IMR-90 (cell line): ENCODE measurements at regions not wholly inside any gene's neighbourhood (a gene's known extent, or its start where the extent isn't known, plus 50 kb on each side); places are given as distances from the start of the nearest gene placed in this dataset.

ENCODE experiments used
- BHLHE40 ChIP-seq: fragments of 150-350 bp; IDR thresholded peaks from 2 replicates; pipeline ENCODE4 v1.6.1; 2016; ENCODE audit warnings: mild to moderate bottlenecking, low read depth, low read length
- FOS ChIP-seq: fragments of 150-350 bp; IDR thresholded peaks from 2 replicates; pipeline ENCODE4 v1.6.1; 2016; ENCODE audit warnings: low read depth, low read length
- MAFK ChIP-seq: IDR thresholded peaks from 2 replicates; pipeline ENCODE4 v1.6.1; 2012; ENCODE audit warnings: low read depth, low read length, improper control_type of control experiment
- POLR2A ChIP-seq: IDR thresholded peaks from 2 replicates; pipeline ENCODE4 v1.6.1; 2012; ENCODE audit warnings: mild to moderate bottlenecking, low read depth, low read length
- RAD21 ChIP-seq: IDR thresholded peaks from 2 replicates; pipeline ENCODE4 v1.6.1; 2012; ENCODE audit warnings: low read length, improper control_type of control experiment
- RFX5 ChIP-seq: IDR thresholded peaks from 2 replicates; pipeline ENCODE4 v1.8.0; 2012; ENCODE audit warnings: low read depth, mild to moderate bottlenecking, low read length, moderate library complexity
- TF ChIP-seq, protein P1 (sequence below): conservative IDR thresholded peaks from 2 replicates; pipeline ENCODE4 v1.5.1; 2012; ENCODE audit warnings: mild to moderate bottlenecking, low read depth, low read length, improper control_type of control experiment
- TF ChIP-seq, protein P2 (sequence below): fragments of 150-350 bp; IDR thresholded peaks from 2 replicates; pipeline ENCODE4 v1.6.1; 2016; ENCODE audit warnings: low read depth, mild to moderate bottlenecking, low read length, moderate library complexity, borderline replicate concordance

DNA sequence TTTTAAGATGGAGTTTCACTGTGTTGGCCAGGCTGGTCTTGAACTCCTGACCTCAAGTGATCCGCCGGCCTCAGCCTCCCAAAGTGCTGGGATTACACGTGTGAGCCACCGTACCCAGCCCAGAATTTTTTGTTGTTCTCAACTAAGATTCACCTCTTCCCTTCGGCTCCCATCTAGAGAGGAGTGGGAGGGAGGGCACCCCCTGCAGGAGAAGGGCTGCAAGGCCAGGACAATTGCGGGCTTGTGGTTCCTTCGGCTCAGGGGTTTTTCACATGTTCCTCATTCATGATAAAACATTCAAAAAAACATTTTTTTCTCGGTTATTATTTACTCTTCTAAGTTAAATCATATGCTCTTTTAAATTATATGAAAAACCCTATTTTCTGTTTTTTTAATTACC is 201.1 kb upstream of the LRRC4C start:
- TF ChIP-seq, protein P1, sequence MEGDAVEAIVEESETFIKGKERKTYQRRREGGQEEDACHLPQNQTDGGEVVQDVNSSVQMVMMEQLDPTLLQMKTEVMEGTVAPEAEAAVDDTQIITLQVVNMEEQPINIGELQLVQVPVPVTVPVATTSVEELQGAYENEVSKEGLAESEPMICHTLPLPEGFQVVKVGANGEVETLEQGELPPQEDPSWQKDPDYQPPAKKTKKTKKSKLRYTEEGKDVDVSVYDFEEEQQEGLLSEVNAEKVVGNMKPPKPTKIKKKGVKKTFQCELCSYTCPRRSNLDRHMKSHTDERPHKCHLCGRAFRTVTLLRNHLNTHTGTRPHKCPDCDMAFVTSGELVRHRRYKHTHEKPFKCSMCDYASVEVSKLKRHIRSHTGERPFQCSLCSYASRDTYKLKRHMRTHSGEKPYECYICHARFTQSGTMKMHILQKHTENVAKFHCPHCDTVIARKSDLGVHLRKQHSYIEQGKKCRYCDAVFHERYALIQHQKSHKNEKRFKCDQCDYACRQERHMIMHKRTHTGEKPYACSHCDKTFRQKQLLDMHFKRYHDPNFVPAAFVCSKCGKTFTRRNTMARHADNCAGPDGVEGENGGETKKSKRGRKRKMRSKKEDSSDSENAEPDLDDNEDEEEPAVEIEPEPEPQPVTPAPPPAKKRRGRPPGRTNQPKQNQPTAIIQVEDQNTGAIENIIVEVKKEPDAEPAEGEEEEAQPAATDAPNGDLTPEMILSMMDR = no peak
- TF ChIP-seq RAD21 (no peak), FOS (no peak), RFX5 (no peak), POLR2A (no peak), BHLHE40 (no peak), MAFK (no peak)
- TF ChIP-seq, protein P2, sequence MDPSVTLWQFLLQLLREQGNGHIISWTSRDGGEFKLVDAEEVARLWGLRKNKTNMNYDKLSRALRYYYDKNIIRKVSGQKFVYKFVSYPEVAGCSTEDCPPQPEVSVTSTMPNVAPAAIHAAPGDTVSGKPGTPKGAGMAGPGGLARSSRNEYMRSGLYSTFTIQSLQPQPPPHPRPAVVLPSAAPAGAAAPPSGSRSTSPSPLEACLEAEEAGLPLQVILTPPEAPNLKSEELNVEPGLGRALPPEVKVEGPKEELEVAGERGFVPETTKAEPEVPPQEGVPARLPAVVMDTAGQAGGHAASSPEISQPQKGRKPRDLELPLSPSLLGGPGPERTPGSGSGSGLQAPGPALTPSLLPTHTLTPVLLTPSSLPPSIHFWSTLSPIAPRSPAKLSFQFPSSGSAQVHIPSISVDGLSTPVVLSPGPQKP = no peak
